ENCODE measurements at regions not wholly inside any gene's neighbourhood (a gene's known extent, or its start where the extent isn't known, plus 50 kb on each side); places are given as distances from the start of the nearest gene placed in this dataset.

GRCh38 chr2:220002251-220002650, 374.8 kb downstream of the SLC4A3 start:
- TF ChIP-seq HHEX (CRISPR knock-in tag; IDR thresholded peaks at IDR 0.05) (no peak), ZBTB20 (CRISPR knock-in tag; IDR thresholded peaks at IDR 0.05; ENCODE audit: borderline replicate concordance, low read depth) (no peak), ZFP41 (CRISPR knock-in tag; IDR thresholded peaks at IDR 0.05; ENCODE audit: borderline replicate concordance) (no peak), REST (IDR thresholded peaks at IDR 0.05; ENCODE audit: borderline replicate concordance in 1 of 2, low read depth in 1 of 2, low read length in 2 of 2) (no peak), ATF6 (CRISPR knock-in tag; conservative IDR thresholded peaks at IDR 0.05) (no peak)
